HepG2 (cell line): ENCODE measurements at regions not wholly inside any gene's neighbourhood (a gene's known extent, or its start where the extent isn't known, plus 50 kb on each side); places are given as distances from the start of the nearest gene placed in this dataset.

Source experiments
- ATAC-seq: fragments of 200-7000 bp; cut with Tn5 transposase; 3 replicates; pipeline ENCODE4 v1.9.1; 2020; ENCODE audit warnings: mild to moderate bottlenecking, moderate library complexity
- BruUV-seq: library from RNA; stranded (reverse); fragments of 400-500 nt; replicated peaks from 2 replicates; lab custom pipeline; 2021; lab: Mats Ljungman, UMichigan
- CTCF ChIA-PET: fragments of 300-600 bp; formaldehyde crosslinking; extraction: SDS; loops from one replicate; lab custom pipeline; 2021; ENCODE audit warnings: low total read pairs, inconsistent platforms, low intra/inter-chr PET ratio; lab: Yijun Ruan, JAX
- POLR2A ChIA-PET: fragments of 350-600 bp; sonication (Branson Sonifier 250); formaldehyde crosslinking; loops from one replicate; lab custom pipeline; 2020; ENCODE audit warnings: antibody characterized with exemption, inconsistent platforms; lab: Yijun Ruan, JAX
- DNase-seq: peaks from one replicate; pipeline ENCODE4 v3.0.0-alpha.2; 2015; ENCODE audit warnings: low spot score
- FAIRE-seq: peaks from 3 replicates; lab custom pipeline; 2011; peaks lifted over from hg19 to GRCh38; lab: Jason Lieb, UNC
- H2AFZ ChIP-seq: one replicate; pipeline ENCODE4 v1.6.1; 2011; ENCODE audit warnings: low read length, inconsistent platforms
- H3K27ac ChIP-seq: fragments of 300-600 bp; 3 replicates; pipeline ENCODE4 v1.8.0; 2011; ENCODE audit warnings: mixed run types, mild to moderate bottlenecking, mixed read lengths, low read length, inconsistent platforms; ENCODE audit not compliant: insufficient read depth; ENCODE audit errors: extremely low read length
- H3K27me3 ChIP-seq, 2 experiments: fragments of 200-600 bp in 1 of 2; 2 replicates in 1 of 2; 3 replicates in 1 of 2; pipeline versions ENCODE4 v1.6.0 to v1.8.0; 2011; ENCODE audit warnings: low read length in 2 of 2, mild to moderate bottlenecking in 2 of 2, moderate library complexity in 2 of 2, inconsistent platforms in 1 of 2; ENCODE audit not compliant: insufficient read depth in 2 of 2, control insufficient read depth in 1 of 2
- H3K36me3 ChIP-seq, 2 experiments: fragments of 200-600 bp in 1 of 2; replicated peaks in 1 of 2; 2 replicates in 1 of 2; 3 replicates in 1 of 2; pipeline versions ENCODE4 v1.5.1 to v1.8.0; 2011; ENCODE audit warnings: low read length in 2 of 2, inconsistent platforms in 1 of 2; ENCODE audit not compliant: insufficient read depth in 2 of 2, control insufficient read depth in 1 of 2
- H3K4me1 ChIP-seq: 2 replicates; pipeline ENCODE4 v1.5.1; 2012; ENCODE audit warnings: low read length, inconsistent platforms; ENCODE audit not compliant: insufficient read depth
- H3K4me2 ChIP-seq: 2 replicates; pipeline ENCODE4 v1.6.0; 2011; ENCODE audit warnings: low read depth, low read length, inconsistent platforms
- H3K4me3 ChIP-seq, 3 experiments: fragments of 200-600 bp in 1 of 3; sonication (generic), shearing (Covaris generic) in 1 of 3; replicated peaks in 1 of 3; 2 replicates each; pipeline ENCODE4 v1.5.1; 2011 to 2016; ENCODE audit warnings: low read length in 3 of 3, inconsistent platforms in 2 of 3, low read depth in 2 of 3, mild to moderate bottlenecking in 2 of 3, control low read depth in 1 of 3, mixed read lengths in 1 of 3; ENCODE audit not compliant: insufficient read depth in 1 of 3
- H3K79me2 ChIP-seq: one replicate; pipeline ENCODE4 v1.6.1; 2011; ENCODE audit warnings: low read length, inconsistent platforms; ENCODE audit not compliant: insufficient read depth
- H3K9ac ChIP-seq: 2 replicates; pipeline ENCODE4 v1.6.0; 2011; ENCODE audit warnings: mild to moderate bottlenecking, low read depth, low read length, inconsistent platforms; ENCODE audit not compliant: insufficient read depth
- H3K9me3 ChIP-seq: 2 replicates; pipeline ENCODE4 v1.5.1; 2012; ENCODE audit warnings: mild to moderate bottlenecking, low read length
- H4K20me1 ChIP-seq: 2 replicates; pipeline ENCODE4 v1.6.0; 2011; ENCODE audit warnings: inconsistent platforms, mild to moderate bottlenecking, low read length, moderate library complexity; ENCODE audit not compliant: insufficient read depth
- ATF7-NPFF ChIP-seq: sonication (generic); formaldehyde crosslinking; IDR thresholded peaks from 2 replicates; pipeline ENCODE4 v1.8.1; 2023; ENCODE audit warnings: mild to moderate bottlenecking, low read depth, missing genetic modification reagents, moderate library complexity
- FOSL1 ChIP-seq: sonication (generic); formaldehyde crosslinking; IDR thresholded peaks from 2 replicates; pipeline ENCODE4 v1.9.0; 2021; ENCODE audit warnings: missing genetic modification reagents, borderline replicate concordance
- MAZ ChIP-seq, 2 experiments: sonication (generic) in 1 of 2; formaldehyde crosslinking in 1 of 2; IDR thresholded peaks; 2 replicates each; pipeline versions ENCODE4 v1.5.0 to v1.6.1; 2012 to 2020; ENCODE audit warnings: low read depth in 2 of 2, mild to moderate bottlenecking in 2 of 2, borderline replicate concordance in 1 of 2, improper control_type of control experiment in 1 of 2, low read length in 1 of 2, missing genetic modification reagents in 1 of 2, moderate library complexity in 1 of 2
- MBNL3 ChIP-seq: fragments of 250-450 bp; sonication (Bioruptor Pico); conservative IDR thresholded peaks from 2 replicates; pipeline ENCODE4 v1.8.0; 2022; ENCODE audit warnings: mild to moderate bottlenecking, inconsistent platforms
- MYNN ChIP-seq: sonication (generic); formaldehyde crosslinking; IDR thresholded peaks from 2 replicates; pipeline ENCODE4 v1.4.0; 2020; ENCODE audit warnings: mild to moderate bottlenecking, low read depth, missing genetic modification reagents
- NCOR1 ChIP-seq: fragments of 200-600 bp; sonication (generic); IDR thresholded peaks from 2 replicates; pipeline ENCODE4 v1.7.0; 2017; ENCODE audit warnings: antibody characterized with exemption, low read length, borderline replicate concordance
- NKX3-1 ChIP-seq: sonication (generic); formaldehyde crosslinking; IDR thresholded peaks from 2 replicates; pipeline ENCODE4 v1.5.0; 2020; ENCODE audit warnings: missing genetic modification reagents
- POGK ChIP-seq: sonication (generic); formaldehyde crosslinking; conservative IDR thresholded peaks from 2 replicates; pipeline ENCODE4 v1.8.0; 2022; ENCODE audit warnings: mild to moderate bottlenecking, moderate library complexity, missing genetic modification reagents
- POLR2AphosphoS5 ChIP-seq: IDR thresholded peaks from 2 replicates; pipeline ENCODE4 v1.6.1; 2012; ENCODE audit warnings: low read depth, low read length
- RXRA ChIP-seq: sonication (generic); formaldehyde crosslinking; IDR thresholded peaks from 2 replicates; pipeline ENCODE4 v1.5.1; 2020; ENCODE audit warnings: missing genetic modification reagents
- SMAD9 ChIP-seq: sonication (generic); formaldehyde crosslinking; IDR thresholded peaks from 2 replicates; pipeline ENCODE4 v1.5.1; 2020; ENCODE audit warnings: mild to moderate bottlenecking, missing genetic modification reagents
- SSRP1 ChIP-seq: IDR thresholded peaks from 2 replicates; pipeline ENCODE4 v1.6.1; 2016; ENCODE audit warnings: control low read depth
- STAT5B ChIP-seq: sonication (generic); formaldehyde crosslinking; IDR thresholded peaks from 2 replicates; pipeline ENCODE4 v1.4.0; 2020; ENCODE audit warnings: missing genetic modification reagents
- TP53 ChIP-seq: sonication (generic); formaldehyde crosslinking; conservative IDR thresholded peaks from 2 replicates; pipeline ENCODE4 v1.4.0; 2020; ENCODE audit warnings: missing genetic modification reagents
- ZBTB46 ChIP-seq: sonication (generic); formaldehyde crosslinking; IDR thresholded peaks from 2 replicates; pipeline ENCODE4 v1.4.0; 2020; ENCODE audit warnings: mild to moderate bottlenecking, missing genetic modification reagents, borderline replicate concordance
- ZNF138 ChIP-seq: sonication (generic); formaldehyde crosslinking; IDR thresholded peaks from 2 replicates; pipeline ENCODE4 v1.5.0; 2020; ENCODE audit warnings: mild to moderate bottlenecking, low read depth, missing genetic modification reagents
- ZNF558 ChIP-seq: sonication (generic); formaldehyde crosslinking; IDR thresholded peaks from 2 replicates; pipeline ENCODE4 v1.9.0; 2022; ENCODE audit warnings: mild to moderate bottlenecking, missing genetic modification reagents, borderline replicate concordance
- ZNF589 ChIP-seq: sonication (generic); formaldehyde crosslinking; conservative IDR thresholded peaks from 2 replicates; pipeline ENCODE4 v1.8.0; 2022; ENCODE audit warnings: mild to moderate bottlenecking, moderate library complexity, missing genetic modification reagents
- WGBS: methylation state at CpG from one replicate; pipeline ENCODE4 v1.1.6; 2017; ENCODE audit warnings: low lambda C conversion rate; 5-methylcytosine and 5-hydroxymethylcytosine counted together
- in situ Hi-C: cut with HindIII; loops from 2 replicates; pipeline ENCODE4 v1.10.0; 2017; ENCODE audit warnings: low pct_unique_long_range_greater_than_20kb; ENCODE audit not compliant: extremely low pct_ligation_motif_present
- intact Hi-C: fragments of 100-400 bp; cut with micrococcal nuclease; formaldehyde crosslinking; loops from one replicate; pipeline ENCODE4 v1.10.0; 2022; ENCODE audit not compliant: unreplicated experiment

GRCh38 chr9:20200991-20201431 is 412.2 kb upstream of the SLC24A2 start (continued):
- TF ChIP-seq ZBTB46 (CRISPR knock-in tag) (no peak), MAZ (IDR thresholded peaks at IDR 0.05; ENCODE audit: borderline replicate concordance, low read depth, low read length) (no peak), MAZ (CRISPR knock-in tag; IDR thresholded peaks at IDR 0.05; ENCODE audit: low read depth) (no peak), MYNN (CRISPR knock-in tag) (no peak), FOSL1 (CRISPR knock-in tag) (no peak)

GRCh38 chr9:20200581-20200980 is 411.7 kb upstream of the SLC24A2 start:
- Histone ChIP-seq H3K9me3 (no peaks in the 10 kb centered on the region), H2AFZ (no peak overlapping the region), H3K27me3 (no peaks in the 10 kb centered on the region), H3K27ac (no peak overlapping the region), H3K4me2 (no peak overlapping the region), H4K20me1 (no peaks in the 10 kb centered on the region), H3K36me3 (no peaks in the 10 kb centered on the region), H3K4me3 (no peak overlapping the region), H3K4me1 (no peaks in the 10 kb centered on the region), H3K9ac (no peak overlapping the region), H3K79me2 (no peaks in the 10 kb centered on the region)
- ATAC-seq (no peak), DNase-seq (no peak), FAIRE-seq (no peak)
- POLR2A ChIA-PET: interaction anchor here (0.6 kb wide), 1 partner anchor 10 kb away, joined by 3 read pairs; no protein-coding TSS in a partner anchor
- TF ChIP-seq NKX3-1 (CRISPR knock-in tag) (no peak), STAT5B (no peak), ZNF558 (CRISPR knock-in tag) (no peak), NCOR1 (no peak), POLR2AphosphoS5 (no peak), SMAD9 (no peak), MBNL3 (no peak), ATF7-NPFF (CRISPR knock-in tag) (no peak), SSRP1 (CRISPR knock-in tag) (no peak), RXRA (no peak), ZNF589 (no peak), ZNF138 (CRISPR knock-in tag) (no peak), POGK (CRISPR knock-in tag) (no peak), TP53 (CRISPR knock-in tag) (no peak)
- 0% methylated on average over 2 of the region's 2 CpGs for WGBS
- intact Hi-C loops (no loop called here), in situ Hi-C loops (no loop called here)
- BruUV-seq: no TSS peak
- CTCF ChIA-PET: no interaction called here
